ENCODE measurements at regions not wholly inside any gene's neighbourhood (a gene's known extent, or its start where the extent isn't known, plus 50 kb on each side); places are given as distances from the start of the nearest gene placed in this dataset.

- TF ChIP-seq CTCF (conservative IDR thresholded peaks at IDR 0.05 in 1 of 2, IDR thresholded peaks at IDR 0.05 in 1 of 2; ENCODE audit: extremely low read depth in 1 of 2, insufficient read depth in 1 of 2, low read depth in 1 of 2, low read length in 2 of 2) (no peak), EZH2 (IDR thresholded peaks at IDR 0.05; ENCODE audit: borderline replicate concordance, low read length) (no peak)
Measured at GRCh38 chr6:40734607-40735006, 147.4 kb upstream of the LRFN2 start.

All from mammary epithelial cell (primary cell).